NCI-H748 (cell line): ENCODE measurements at regions not wholly inside any gene's neighbourhood (a gene's known extent, or its start where the extent isn't known, plus 50 kb on each side); places are given as distances from the start of the nearest gene placed in this dataset.
"Not testable (repeated sequence)": the region's sequence is repeated elsewhere in the genome, so short reads cannot be mapped to it uniquely, and the experiment has no call there.

Experiments
- DNase-seq: peaks from one replicate; lab custom pipeline; 2025; ENCODE audit not compliant: unreplicated experiment; lab: John Stamatoyannopoulos, UW

DNA sequence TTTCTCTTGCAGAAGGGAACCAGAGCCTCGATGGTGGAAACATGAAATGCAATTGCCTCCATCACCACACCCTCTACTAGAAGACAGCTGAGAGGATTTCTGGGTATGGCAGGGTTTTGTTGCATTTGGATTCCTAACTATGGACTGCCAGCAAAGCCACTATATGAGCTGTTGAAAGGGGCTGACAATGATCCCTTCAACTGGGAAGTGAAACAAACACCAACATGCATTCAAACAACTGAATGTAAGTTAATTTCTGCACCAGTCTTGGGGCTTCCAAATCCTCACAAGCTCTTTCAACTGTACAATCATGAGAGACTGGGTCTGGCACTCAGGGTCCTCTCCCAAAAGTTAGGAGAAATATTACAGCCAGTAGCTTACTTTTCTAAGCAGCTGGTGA, 116.7 kb upstream of the PLCL2 start:
- no peak for DNase-seq

DNA sequence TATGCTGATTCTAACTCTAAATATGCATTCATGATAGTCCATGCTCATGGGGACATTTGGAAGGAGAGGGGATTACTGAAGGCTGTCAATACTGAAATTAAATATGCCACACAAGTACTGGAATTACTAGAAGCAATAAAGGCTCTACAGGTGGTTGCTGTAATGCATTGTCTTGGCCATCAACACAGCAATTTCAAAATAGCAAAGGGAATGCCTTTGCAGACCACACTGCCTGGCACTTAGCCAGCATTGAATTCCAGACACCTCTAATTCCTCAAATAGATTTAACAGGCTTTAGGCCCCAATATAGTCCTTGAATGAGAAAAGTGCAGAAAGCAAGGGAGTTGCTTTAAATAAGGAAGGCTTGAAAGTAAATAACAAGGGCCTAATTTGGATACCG, 115.8 kb upstream of the PLCL2 start:
- no peak for DNase-seq

DNA sequence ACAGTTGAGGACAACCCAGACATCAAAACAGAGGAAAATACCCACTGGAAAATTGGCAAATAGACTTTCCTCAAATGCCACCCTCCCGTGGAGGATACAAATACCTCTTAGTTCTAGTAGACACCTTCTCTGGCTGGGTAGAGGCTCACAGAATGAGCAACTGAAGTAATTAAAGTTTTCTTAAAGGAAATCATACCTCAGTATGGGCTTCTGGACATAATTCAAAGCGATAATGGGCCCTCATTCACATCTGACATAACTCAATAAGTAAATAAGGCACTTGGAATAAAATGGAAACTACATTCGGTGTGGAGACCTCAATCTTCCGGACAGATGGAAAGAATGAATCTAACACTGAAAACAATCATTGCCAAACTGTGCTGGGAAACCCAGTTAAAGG, 115.2 kb upstream of the PLCL2 start:
- no peak for DNase-seq

DNA sequence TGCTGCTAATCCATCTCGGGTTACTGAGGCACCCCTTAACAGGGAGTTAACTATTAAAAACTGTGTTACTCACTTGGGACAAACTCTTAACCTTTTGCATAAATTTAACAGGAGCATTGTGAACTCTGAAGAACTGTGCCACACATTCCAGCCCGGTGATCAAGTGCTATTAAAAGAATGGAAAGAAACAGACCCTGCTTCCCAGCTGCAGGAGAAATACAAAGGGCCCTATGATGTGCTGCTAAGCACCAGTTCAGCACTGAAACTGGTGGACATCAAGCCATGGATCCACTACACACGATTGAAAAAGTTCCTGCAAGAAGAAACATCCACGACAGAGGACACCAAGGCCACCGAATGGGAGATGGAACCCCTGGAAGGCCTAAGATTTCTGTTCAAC, 114.7 kb upstream of the PLCL2 start:
- no peak for DNase-seq

DNA sequence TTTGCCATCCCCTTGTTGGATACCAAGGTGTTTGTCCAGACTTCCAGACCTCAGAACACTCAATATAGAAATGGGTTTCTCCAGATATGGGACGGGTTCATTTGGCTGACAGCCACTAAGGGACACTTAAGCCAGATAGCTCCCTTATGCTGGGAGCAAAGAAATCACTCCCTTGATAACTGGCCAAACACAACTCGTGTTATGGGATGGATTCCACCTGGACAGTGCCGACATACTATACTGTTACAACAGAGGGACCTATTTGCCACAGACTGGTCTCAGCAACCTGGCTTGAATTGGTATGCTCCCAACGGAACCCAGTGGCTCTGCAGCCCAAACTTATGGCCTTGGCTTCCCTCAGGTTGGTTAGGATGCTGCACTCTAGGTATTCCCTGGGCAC, 114.0 kb upstream of the PLCL2 start:
- no peak for DNase-seq

DNA sequence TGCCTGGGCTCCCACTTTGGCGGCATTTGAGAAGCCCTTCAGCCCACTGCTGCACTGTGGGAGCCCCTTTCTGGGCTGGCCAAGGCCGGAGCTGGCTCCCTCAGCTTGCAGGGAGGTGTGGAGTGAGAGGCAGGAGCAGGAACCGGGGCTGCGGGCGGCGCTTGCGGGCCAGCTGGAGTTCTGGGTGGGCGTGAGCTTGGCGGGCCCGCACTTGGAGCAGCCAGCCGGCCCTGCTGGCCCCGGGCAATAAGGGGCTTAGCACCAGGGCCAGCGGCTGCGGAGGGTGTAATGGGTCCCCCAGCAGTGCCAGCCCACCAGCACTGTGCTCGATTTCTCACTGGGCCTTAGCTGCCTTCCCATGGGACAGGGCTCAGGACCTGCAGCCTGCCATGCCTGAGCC, 111.2 kb upstream of the PLCL2 start:
- not testable (repeated sequence) for DNase-seq

DNA sequence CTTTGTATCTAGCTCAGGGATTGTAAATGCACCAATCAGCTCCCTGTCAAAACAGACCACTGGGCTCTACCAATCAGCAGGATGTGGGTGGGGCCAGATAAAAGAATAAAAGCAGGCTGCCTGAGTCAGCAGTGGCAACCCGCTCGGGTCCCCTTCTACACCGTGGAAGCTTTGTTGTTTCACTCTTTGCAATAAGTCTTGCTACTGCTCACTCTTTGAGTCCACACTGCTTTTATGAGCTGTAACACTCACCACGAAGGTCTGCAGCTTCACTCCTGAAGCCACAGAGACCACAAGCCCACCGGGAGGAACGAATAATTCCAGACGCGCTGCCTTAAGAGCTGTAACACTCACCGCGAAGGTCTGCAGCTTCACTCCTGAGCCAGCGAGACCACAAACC, 110.2 kb upstream of the PLCL2 start:
- DNase-seq, result not testable (repeated sequence)

DNA sequence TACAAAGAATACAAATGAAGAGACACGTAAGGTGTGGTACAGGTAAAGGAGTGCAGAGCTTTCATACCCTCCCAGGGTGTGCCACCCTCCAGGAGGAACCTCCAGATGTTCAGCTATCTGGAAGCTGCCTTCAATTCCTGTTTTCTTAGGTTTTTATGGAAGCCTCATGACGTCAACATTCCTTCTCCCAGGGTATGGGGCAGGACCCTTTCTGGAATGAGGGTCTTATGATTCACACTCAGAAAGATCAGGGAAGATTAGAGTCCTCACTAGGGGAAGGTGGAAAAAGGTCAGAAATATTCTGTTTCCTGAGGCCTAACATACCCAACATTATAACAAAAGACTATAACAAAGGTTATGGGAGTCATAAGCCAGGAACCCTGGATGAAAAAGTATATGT, 99.8 kb upstream of the PLCL2 start:
- no peak for DNase-seq

DNA sequence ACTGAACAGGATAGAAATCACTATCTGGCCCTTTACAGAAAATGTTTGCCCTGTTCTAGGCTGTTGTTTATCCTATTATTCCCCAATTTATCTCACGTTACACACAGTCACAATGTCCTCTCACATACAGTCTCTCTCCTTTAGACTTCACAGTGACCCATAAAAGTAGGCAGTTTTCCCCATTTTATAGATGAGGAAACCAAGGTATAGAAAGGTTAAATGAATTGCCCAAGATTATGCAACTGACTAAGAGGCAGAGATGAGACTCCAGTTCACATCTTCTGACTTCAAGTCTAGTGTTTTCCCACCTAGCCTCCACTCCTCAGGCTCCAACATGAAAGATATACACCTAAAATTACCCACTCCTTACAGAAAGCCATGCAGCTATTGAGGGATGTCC, 99.3 kb upstream of the PLCL2 start:
- no peak for DNase-seq

DNA sequence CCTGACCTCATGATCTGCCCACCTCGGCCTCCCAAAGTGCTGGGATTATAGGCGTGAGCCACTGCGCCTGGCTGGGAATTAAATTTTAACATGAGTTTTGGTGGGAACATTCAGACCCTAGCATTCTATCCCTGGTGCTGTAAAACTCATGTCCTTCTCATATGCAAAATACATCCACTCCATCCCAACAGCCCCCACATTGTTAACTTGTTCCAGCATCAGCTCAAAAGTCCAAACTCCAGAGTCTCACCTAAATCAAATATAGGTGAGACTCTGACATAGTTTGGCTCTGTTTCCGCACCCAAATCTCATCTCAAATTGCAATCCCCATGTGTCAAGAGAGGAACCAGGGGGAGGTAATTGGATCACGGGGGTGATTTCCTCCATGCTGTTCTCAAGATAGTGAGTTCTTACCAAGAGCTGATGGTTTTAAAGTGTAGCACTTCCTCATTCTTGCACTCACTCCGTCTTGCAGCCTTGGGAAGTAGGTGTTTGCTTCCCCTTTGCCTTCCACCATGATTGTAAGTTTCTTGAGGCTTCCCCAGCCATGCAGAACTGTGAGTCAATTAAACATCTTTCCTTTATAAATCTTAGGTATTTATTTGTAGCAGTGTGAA, 96.2 kb upstream of the PLCL2 start:
- no peak for DNase-seq

DNA sequence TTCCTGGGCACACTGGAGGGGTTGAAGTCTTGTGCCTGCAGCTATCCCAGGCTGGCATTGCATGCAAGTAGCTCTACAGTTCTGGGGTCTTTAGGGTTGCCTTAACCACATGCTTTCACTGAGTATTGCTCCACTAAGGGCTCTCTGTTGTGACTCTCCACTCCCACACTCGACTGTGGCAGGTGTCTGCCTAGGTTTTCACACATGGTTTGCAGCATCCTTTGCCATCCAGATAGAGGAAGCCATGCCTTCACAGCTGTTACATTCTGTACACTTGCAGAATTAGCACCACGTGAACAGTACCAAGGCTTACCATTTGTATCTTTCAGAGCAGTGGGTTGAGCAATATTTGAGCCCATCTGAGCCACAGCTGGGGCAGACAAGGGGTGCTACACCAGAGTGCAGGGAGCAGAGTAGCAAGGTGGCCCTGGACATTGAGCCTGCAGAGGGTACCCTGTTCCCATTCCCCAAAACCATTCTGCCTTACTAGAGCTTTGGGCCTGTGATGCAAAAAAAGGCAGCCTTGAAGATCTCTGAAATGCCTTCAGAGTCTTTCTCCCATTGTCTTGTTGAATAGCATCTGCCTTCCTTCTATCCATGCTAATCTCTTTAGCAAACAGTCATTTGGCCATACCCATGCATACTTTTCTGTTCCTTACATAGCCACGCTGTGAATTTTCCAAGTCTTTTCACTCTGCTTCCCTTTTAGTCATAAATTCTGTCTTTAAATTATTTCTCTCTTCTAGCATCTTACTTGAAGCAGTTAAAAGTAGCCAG, 95.2 kb upstream of the PLCL2 start:
- DNase-seq, result no peak

DNA sequence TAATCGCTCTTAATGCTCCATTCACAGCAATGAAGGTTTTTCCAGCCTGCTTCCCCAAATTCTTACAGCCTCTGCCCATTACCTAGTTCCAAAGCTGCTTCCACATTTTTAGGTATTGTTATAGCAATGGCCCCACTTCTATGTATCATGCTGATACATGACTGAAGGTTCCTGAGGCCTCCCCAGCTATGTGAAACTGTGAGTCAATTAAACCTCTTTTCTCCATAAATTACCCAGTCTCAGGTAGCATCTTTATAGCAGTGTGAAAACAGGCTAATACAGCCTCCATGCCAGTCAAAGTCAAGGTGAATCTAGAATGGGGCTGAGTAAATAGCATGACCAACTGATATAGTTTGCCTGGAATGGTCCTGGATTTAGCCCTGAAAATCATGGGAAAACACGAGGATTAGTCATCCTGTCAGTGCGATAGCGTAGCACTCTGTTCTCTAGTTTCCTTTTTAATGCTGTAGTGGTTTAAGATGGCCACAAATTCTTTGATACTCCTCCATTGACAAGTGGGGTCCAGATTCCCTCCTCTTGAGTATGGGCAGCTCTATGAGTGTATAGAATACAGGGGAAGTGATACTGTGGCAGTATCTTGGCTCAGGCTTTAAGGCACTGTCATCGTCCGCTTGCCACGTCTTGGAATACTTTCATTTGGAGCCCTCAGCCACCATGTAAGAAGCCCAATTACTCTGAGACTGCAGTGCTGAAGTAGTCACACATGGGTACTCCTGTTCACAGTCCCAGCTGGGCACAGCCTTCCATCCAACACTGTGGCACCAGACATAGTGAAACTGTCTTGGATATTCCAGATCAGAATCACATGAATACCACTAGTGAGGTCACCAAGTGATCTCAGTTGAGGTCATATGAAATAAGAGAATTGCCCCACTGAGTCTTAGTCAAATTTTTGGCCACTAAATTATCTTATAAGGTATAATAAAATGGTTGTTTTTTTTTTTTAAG, 94.0 kb upstream of the PLCL2 start:
- DNase-seq, result no peak

DNA sequence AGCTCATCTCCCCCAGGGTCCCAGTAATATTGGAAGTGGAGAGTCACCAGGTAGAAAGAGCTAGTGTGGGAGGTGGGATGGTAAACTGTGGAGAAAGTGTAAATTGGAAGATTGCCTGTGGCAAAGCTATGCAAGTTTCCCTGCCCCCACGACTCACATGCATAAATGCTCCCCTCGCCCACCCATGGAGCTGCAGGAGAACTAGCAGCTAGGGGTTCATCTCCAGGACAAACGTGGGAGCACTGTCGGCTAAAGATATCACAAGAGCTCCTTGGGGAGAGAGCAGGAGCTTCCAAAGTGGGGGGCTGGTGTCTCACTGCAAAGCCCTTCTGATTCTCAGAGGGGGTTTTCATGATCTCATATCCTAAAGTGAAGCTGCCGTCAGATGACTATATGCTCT, 91.4 kb upstream of the PLCL2 start:
- no peak for DNase-seq

DNA sequence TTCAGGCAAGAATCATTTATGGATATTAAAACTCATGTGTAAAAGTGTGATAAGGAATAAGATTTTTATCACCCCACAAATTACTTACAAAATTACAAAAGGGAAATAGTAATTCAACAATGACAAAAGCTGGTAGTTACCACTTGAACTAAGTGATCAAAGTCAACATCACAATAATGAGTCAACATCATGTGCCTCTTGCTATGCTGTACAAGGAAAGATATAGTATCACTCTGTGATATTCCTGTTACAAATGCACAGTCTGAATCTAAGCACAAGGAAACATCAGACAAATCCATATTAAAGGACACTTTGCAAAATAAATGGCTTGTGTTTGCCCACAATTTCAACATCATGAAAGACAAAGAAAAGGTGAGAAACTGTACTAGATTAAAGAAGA, 90.5 kb upstream of the PLCL2 start:
- DNase-seq, result no peak

DNA sequence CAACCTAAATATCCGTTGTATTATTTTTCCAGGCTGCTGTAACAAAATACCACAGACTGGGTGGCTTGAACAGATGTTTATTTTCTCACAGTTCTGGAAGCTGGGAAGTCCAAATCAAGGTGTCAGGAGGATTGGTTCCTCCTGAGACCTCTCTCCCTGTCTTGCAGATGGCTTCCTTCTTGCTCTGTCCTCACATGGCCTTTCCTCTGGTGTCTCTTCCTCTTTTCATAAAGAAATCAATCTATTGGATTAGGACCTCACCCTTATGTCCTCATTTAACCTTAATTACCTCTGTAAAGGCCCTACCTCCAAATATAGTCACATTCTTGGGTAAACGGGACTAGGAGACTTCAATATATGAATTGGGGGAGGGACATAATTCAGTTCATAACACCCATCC, 89.2 kb upstream of the PLCL2 start:
- no peak for DNase-seq

DNA sequence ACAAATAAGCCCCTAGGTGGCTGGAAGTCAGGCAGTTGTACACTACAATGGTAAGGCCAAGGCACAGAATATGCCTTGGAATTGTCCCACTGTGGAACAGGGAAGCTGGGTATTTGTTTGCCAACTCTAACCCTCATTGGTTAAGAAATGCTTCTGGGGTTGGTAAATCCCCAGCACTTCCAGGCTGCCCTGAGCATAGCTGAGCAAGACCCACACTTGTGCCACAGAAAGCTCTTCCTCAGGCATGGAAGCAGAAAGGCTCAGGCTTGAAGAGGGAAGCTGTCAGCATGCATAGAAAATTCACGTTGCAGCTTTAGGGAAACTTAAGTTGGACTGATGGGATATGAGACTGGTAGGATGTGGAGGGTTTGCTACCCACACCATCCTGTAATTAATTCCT, 86.9 kb upstream of the PLCL2 start:
- no peak for DNase-seq

DNA sequence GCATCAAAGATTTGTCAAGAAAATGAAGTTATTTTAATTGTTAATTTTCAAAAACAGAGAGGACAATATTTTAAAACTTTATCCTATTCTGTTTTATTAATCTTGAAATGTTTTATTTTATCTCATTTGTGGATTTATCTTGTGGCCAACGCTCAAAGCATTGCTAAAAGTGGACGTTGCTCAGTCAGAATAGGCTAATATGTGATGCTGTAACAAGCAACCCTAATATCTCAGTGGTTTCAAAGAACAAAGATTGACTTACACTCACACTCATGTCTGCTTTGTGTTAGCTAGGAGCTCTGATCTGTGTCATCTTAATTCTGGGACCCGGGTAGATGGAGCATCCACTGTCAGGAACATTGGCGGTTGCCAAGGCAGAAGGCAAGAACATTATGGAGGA, 86.0 kb upstream of the PLCL2 start:
- DNase-seq, result no peak

DNA sequence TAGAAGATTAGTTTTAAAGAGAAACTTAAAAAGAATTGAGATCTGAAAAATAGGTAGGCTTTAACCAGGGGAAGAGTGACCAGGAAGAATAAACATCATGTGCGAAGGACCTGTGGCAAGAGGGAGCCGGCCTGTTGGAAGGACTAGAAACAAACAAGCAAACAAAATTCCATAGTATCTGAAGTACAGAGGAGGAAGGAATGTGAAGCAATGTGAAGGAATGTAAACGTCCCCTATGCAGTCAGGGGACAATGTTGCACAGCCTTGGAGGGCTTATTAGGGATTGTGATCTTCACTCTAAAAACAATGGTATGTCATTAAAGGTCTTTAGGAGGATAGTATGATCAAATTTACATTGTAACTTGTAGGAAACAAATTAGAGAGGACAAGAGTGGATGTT, 84.4 kb upstream of the PLCL2 start:
- no peak for DNase-seq

DNA sequence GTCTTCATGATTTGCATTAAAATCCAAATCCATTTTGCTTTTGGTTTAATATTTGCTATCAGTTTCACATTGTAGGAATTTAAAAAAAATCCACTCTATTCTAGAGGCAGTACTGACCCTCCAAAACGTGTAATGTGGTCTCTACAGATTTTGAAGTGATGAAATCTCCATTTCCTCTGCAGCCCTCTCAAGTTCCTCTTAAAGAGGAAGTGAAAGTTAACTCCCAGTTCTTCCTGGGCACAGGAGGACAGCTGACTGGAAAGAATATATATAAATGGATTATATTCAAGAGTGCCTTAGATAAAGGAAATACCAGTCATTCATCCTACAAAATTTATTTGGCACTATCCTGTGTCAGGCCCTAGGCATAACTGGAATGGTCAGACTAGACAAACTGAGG, 83.5 kb upstream of the PLCL2 start:
- DNase-seq, result no peak

DNA sequence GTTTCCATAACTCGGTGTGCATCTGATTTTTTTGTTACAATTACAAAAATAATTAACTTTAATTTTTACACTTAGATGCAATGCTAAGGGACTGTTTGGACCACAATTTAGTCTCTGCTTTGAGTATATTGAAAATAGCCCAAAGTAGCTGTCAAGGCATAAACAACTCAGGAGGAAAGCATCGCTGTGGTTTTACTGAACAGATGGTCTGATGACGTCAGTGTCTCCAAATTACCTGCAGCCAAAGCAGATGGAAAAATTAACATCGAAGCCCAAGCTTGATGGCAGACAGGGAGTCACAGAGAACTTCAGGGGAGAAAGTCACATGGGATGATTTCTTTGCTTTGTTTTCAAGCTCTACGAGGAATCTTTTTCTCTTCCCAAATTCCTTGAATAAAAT, 83.1 kb upstream of the PLCL2 start:
- peak; percentile 34 for DNase-seq

DNA sequence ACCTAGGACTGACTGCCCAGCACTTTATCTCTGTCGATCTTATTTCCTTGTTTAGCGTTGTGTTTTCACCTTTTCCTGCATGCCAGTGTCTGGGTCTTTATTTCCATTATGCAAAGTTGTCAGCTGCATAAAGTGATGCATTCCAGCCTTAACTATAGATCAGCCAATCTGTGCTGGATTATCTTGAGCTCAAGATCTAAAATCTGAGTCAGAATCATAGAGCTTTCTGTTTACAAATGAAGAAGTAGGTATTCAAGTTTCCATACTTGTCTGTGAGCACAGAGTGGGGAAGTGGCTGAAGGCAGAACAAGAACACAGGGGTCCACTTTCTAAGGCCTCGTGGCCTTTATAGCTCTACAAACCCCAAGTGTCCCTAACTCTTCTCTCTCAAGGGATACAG, 82.4 kb upstream of the PLCL2 start:
- no peak for DNase-seq

DNA sequence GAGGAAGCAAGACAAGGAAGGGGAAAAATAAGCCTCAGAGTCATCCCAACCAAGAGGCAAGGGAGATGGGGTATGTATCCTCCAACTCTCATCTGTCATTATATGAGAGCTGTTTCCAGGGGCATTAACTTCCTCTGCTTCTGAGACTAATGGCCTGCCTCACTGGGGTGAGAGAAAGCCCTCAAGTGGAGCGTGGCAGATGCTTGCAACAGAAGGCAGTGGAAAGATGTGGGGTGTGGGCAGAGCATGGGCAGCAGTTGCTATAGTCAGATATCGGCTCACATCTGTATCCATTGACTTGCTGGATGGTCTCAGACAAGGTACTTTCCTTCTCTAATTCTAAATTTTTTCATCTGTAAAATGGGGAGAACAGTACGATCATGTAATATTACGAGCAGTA, 81.7 kb upstream of the PLCL2 start:
- DNase-seq, result no peak
